Tibial nerve (tissue), 4 donors: ENCODE measurements at regions not wholly inside any gene's neighbourhood (a gene's known extent, or its start where the extent isn't known, plus 50 kb on each side); places are given as distances from the start of the nearest gene placed in this dataset.

Experiments
- DNase-seq, 2 donors: peaks; one replicate each; pipeline ENCODE4 v3.0.0-alpha.2; 2019; ENCODE audit warnings: low spot score in 2 of 2
- H3K27ac ChIP-seq, 4 donors: fragments of 200-600 bp; sonication (generic) in 3 of 4; one replicate each; pipeline ENCODE4 v1.5.1; 2017 to 2019; ENCODE audit warnings: mild to moderate bottlenecking in 1 of 4
- H3K27me3 ChIP-seq, 2 donors: fragments of 200-600 bp; sonication (generic) in 1 of 2; one replicate each; pipeline versions ENCODE4 v1.5.1 to v1.6.0; 2017 to 2019
- H3K36me3 ChIP-seq, 3 donors: fragments of 200-600 bp; sonication (generic); one replicate each; pipeline ENCODE4 v1.5.1; 2018 to 2019
- H3K4me1 ChIP-seq, 4 donors: fragments of 200-600 bp; sonication (generic) in 3 of 4; one replicate each; pipeline ENCODE4 v1.5.1; 2017 to 2019
- H3K4me3 ChIP-seq, 4 donors: fragments of 200-600 bp; sonication (generic) in 3 of 4; one replicate each; pipeline ENCODE4 v1.5.1; 2017 to 2019; ENCODE audit warnings: mild to moderate bottlenecking in 1 of 4, moderate library complexity in 1 of 4
- H3K9me3 ChIP-seq, 4 donors: fragments of 200-600 bp; sonication (generic) in 3 of 4; one replicate each; pipeline ENCODE4 v1.5.1; 2017 to 2019
- EP300 ChIP-seq, 2 donors: sonication (generic); formaldehyde crosslinking; IDR thresholded peaks; one replicate each; pipeline ENCODE4 v1.6.1; 2017; ENCODE audit warnings: antibody characterized with exemption in 2 of 2, mild to moderate bottlenecking in 1 of 2
- POLR2A ChIP-seq, 2 donors: fragments of 450-650 bp; IDR thresholded peaks; one replicate each; pipeline ENCODE4 v1.6.1; 2017; ENCODE audit warnings: antibody characterized with exemption in 2 of 2, mild to moderate bottlenecking in 2 of 2, moderate library complexity in 2 of 2
- WGBS, 2 donors: methylation state at CpG; one replicate each; pipeline ENCODE4 v1.1.5; 2018; 5-methylcytosine and 5-hydroxymethylcytosine counted together
- TF ChIP-seq, protein P1 (sequence below), 5 experiments: fragments of 200-600 bp in 3 of 5; fragments of 450-650 bp in 2 of 5; sonication (generic) in 3 of 5; IDR thresholded peaks; one replicate each; pipeline ENCODE4 v1.5.1; 2016 to 2019; ENCODE audit warnings: antibody characterized with exemption in 5 of 5, mild to moderate bottlenecking in 3 of 5, moderate library complexity in 2 of 5

DNA sequence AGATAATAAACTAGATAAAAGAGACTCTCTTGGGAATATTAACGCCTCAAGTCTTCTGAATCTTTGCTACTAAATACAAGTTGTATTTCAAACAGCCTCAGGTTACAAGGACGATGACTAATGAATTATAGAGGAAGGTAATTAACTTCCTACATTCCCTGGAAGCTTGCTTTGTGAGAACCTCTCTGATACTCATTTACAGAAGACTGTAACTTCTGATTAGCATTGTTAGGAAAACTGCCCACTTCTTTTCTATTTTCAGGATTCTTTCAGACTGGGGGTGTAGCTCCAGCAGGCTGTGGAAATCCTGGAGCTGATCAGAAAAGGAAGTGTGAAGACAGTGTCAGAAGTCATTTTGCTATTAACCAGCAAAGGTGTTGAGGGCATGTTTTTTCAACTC is 316.7 kb upstream of the NPSR1 start:
- WGBS, 2 donors = 12 to 25% methylated on average over 2 of the region's 2 CpGs
- Histone ChIP-seq H3K27ac (no peak overlapping the region), H3K36me3 (no peaks in the 10 kb centered on the region), H3K4me1 (no peaks in the 10 kb centered on the region), H3K27me3 (no peaks in the 10 kb centered on the region), H3K4me3 (no peak overlapping the region), H3K9me3 (peaks cover 0 to 13% (median 0%) of the 10 kb centered on the region in 4 donors)
- DNase-seq = no peak
- TF ChIP-seq POLR2A (IDR thresholded peaks at IDR 0.05) (no peak), EP300 (IDR thresholded peaks at IDR 0.05) (no peak)
- TF ChIP-seq, protein P1, sequence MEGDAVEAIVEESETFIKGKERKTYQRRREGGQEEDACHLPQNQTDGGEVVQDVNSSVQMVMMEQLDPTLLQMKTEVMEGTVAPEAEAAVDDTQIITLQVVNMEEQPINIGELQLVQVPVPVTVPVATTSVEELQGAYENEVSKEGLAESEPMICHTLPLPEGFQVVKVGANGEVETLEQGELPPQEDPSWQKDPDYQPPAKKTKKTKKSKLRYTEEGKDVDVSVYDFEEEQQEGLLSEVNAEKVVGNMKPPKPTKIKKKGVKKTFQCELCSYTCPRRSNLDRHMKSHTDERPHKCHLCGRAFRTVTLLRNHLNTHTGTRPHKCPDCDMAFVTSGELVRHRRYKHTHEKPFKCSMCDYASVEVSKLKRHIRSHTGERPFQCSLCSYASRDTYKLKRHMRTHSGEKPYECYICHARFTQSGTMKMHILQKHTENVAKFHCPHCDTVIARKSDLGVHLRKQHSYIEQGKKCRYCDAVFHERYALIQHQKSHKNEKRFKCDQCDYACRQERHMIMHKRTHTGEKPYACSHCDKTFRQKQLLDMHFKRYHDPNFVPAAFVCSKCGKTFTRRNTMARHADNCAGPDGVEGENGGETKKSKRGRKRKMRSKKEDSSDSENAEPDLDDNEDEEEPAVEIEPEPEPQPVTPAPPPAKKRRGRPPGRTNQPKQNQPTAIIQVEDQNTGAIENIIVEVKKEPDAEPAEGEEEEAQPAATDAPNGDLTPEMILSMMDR (IDR thresholded peaks at IDR 0.05) = no peak

DNA sequence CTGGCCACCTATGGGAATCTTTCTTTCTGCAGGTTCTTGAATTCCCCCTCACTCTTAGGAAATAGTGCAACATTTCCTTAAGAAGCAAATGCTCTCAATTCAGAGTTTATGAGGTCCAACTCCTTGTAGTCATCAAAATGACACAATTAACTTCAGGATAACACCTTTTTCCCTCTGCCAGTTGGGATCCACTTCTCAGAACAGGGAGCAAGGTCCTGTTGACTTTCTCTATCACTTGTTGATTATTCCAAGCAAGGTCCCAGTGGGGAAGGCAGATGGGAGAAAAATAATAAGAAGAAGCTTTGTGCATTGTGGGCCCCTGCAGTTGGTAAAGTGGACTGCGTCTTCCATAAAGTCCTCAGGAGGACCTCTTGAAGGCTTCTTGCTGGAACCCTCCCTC is 315.6 kb upstream of the NPSR1 start:
- H3K36me3 ChIP-seq = no peaks in the 10 kb centered on the region
- H3K27me3 ChIP-seq = no peaks in the 10 kb centered on the region
- H3K4me3 ChIP-seq = no peak overlapping the region
- DNase-seq = no peak
- peaks cover 0 to 13% (median 0%) of the 10 kb centered on the region in 4 donors for H3K9me3 ChIP-seq
- WGBS, 2 donors = 87 to 100% methylated on average over 1 of the region's 1 CpG
- no peaks in the 10 kb centered on the region for H3K4me1 ChIP-seq
- TF ChIP-seq POLR2A (IDR thresholded peaks at IDR 0.05) (no peak), EP300 (IDR thresholded peaks at IDR 0.05) (no peak)
- TF ChIP-seq, protein P1 (IDR thresholded peaks at IDR 0.05) = no peak
- H3K27ac ChIP-seq = no peak overlapping the region

DNA sequence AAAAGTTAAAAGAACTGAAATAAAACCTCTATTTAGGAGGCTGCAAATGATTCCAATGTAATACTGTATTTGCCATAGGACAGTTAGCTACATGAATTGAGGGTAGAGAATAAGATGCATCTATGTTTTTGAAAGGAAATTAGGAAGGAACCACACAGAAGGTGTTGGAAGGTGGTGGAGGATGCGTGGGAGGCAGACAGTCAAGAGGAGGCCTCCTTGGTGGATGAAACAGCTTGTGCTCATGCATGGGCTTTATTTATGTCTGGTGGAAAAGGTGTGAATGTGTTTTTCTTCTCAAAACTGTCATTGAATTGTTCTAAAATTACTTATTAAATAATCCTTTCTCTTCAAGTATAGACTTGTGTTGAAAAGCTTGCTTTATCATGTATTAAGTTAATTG is 314.4 kb upstream of the NPSR1 start:
- 78 to 86% methylated on average over 1 of the region's 1 CpG for WGBS, 2 donors
- Histone ChIP-seq H3K4me3 (no peak overlapping the region), H3K9me3 (peaks cover 0 to 1% (median 0%) of the 10 kb centered on the region in 4 donors), H3K36me3 (no peaks in the 10 kb centered on the region), H3K27me3 (no peaks in the 10 kb centered on the region), H3K27ac (no peak overlapping the region), H3K4me1 (no peaks in the 10 kb centered on the region)
- TF ChIP-seq EP300 (IDR thresholded peaks at IDR 0.05) (no peak), POLR2A (IDR thresholded peaks at IDR 0.05) (no peak)
- TF ChIP-seq, protein P1 (IDR thresholded peaks at IDR 0.05) = no peak
- no peak for DNase-seq

DNA sequence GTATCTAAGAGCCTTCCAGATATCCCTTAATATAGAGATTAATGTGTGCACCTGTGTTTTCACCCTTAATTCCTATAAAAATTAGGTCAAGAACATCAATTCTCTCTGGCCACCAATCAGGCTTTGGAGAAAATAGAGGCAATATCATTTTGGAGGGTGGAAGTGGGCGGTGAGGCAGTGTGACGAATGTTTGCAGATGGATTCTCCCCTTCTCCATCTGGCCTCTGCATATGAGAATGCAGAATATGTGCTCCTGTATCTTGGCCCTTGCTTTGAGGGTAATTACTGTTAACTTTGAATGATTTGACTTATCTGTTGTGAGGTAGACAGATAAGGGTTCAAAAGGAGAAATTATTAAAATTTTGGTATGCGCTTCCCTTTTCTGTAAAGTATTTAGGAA is 304.0 kb upstream of the NPSR1 start:
- 75 to 93% methylated on average over 3 of the region's 3 CpGs for WGBS, 2 donors
- H3K27ac ChIP-seq = no peak overlapping the region
- no peak for TF ChIP-seq EP300 (IDR thresholded peaks at IDR 0.05)
- no peak for TF ChIP-seq POLR2A (IDR thresholded peaks at IDR 0.05)
- TF ChIP-seq, protein P1 (IDR thresholded peaks at IDR 0.05) = no peak

DNA sequence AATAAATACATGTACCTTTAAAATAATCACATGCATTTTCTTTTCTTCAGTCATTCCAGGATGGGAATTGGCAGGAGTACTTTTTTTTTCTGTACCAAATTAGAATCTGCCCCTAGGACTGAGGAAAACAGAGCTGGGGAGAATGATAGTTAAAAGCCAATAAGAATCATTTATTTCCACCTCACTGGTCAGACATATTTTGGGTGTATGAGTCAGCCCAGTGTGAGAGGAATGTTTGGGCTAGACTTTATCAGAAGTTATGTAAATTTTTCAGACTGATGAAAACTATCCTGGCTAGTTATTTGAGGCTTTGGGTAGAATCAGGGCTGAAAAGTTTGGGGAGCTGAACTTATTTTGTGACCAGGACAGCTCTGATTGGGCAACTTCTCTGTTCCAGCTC is 303.1 kb upstream of the NPSR1 start:
- H3K27me3 ChIP-seq = no peaks in the 10 kb centered on the region
- no peaks in the 10 kb centered on the region for H3K4me1 ChIP-seq
- TF ChIP-seq, protein P1 (IDR thresholded peaks at IDR 0.05) = no peak
- TF ChIP-seq POLR2A (IDR thresholded peaks at IDR 0.05) (no peak), EP300 (IDR thresholded peaks at IDR 0.05) (no peak)
- no peak overlapping the region for H3K4me3 ChIP-seq
- H3K9me3 ChIP-seq = no peaks in the 10 kb centered on the region
- H3K27ac ChIP-seq = no peak overlapping the region
- no peak for DNase-seq
- H3K36me3 ChIP-seq = no peaks in the 10 kb centered on the region

More for the DNA sequence above, 304.0 kb upstream of the NPSR1 start:
- DNase-seq = no peak
- H3K4me1 ChIP-seq = no peaks in the 10 kb centered on the region
- no peaks in the 10 kb centered on the region for H3K36me3 ChIP-seq
- no peaks in the 10 kb centered on the region for H3K9me3 ChIP-seq
- no peak overlapping the region for H3K4me3 ChIP-seq
- no peaks in the 10 kb centered on the region for H3K27me3 ChIP-seq
